SIG-M5 treated with dmso at 0.1 percent for 504 hours (cell line): ENCODE measurements at regions not wholly inside any gene's neighbourhood (a gene's known extent, or its start where the extent isn't known, plus 50 kb on each side); places are given as distances from the start of the nearest gene placed in this dataset.

Experiments
- DNase-seq: peaks from one replicate; lab custom pipeline; 2025; ENCODE audit not compliant: unreplicated experiment; lab: John Stamatoyannopoulos, UW

- DNase-seq: no peak
Observed at GRCh38 chr9:14399756-14400657, 86.1 kb upstream of the NFIB start.

DNA sequence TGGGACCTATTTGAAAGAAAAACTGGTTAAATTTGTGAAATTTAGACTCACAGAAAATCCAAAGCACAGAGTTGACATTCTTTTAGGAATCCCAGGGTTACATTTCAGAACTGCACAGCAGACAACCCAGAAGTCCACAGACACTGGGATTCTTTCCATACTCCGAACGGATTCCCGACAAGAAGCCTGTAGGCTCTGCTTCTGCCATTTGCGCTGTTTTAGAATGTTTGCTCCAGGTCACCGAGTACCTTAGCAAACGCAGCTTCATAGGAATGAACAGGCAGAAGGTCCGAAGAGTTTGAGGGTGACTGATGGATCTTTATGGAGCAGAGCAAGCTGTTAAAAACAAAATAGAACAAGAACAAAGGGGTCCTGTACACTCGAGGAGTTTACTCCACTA, 84.5 kb upstream of the NFIB start:
- no peak for DNase-seq

GRCh38 chr9:14396171-14396570, 82.2 kb upstream of the NFIB start:
- DNase-seq: no peak

GRCh38 chr9:14395317-14396082, 81.6 kb upstream of the NFIB start:
- no peak for DNase-seq

DNA sequence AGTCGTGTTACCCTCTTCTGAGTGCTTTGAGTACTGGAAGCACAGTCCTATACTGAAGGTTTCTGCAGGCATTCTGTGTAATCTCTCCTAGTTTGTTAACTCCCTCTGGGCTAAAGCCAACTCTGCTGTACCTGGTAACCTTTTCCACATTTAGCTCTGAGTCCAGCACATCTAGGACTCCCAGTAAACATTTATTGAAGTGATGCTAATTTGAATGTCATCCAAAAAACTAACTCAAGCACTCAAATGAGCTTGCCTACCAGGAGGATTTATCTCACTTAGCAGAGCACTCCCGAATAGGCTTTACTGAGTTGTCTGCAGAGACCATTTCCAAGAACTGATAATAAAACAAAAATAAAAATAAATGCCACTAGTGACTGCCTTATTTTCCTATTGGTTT, 79.5 kb upstream of the NFIB start:
- no peak for DNase-seq

GRCh38 chr9:14391620-14392019, 77.7 kb upstream of the NFIB start:
- DNase-seq: no peak

DNA sequence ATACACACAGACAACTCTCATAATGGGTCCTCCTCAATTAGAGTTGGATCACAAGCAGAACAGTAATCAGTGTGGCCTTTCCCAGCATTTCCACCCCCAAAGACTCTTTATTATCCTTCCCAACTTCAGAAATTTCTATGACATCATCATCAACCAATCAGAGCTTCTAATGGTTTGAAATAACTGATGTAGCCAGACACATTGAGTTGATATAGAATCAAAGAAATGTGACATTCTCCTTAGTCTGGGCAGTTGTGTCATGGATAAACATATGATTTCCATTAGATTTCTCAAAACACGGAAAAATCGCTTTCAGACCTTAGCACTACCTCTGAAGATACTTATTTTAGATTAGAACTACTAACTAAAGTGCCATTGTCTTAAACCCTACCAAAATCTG, 75.7 kb upstream of the NFIB start:
- no peak for DNase-seq

- no peak for DNase-seq
Observed at GRCh38 chr9:14389146-14389545, 75.2 kb upstream of the NFIB start.

GRCh38 chr9:14383773-14384172, 69.8 kb upstream of the NFIB start:
- DNase-seq: no peak

DNA sequence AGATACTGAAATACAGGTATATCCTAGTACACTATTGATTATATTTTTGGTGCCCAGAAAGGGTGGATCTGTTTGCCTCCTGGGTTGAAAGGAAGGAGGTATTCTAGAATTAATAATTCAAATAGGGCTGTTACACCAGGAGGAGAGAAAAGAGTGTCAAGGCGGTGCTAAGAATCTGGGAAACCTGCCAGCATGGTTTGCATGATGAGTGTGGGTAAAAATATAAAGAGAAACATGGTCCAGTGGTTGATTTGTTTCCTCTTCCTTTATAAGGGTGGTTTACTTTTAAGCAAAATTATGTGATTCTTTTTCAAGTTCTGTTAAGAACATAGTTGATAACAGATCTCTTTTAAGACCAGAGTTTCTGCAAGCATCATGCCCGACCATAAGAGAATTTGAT, 69.4 kb upstream of the NFIB start:
- DNase-seq: no peak

DNA sequence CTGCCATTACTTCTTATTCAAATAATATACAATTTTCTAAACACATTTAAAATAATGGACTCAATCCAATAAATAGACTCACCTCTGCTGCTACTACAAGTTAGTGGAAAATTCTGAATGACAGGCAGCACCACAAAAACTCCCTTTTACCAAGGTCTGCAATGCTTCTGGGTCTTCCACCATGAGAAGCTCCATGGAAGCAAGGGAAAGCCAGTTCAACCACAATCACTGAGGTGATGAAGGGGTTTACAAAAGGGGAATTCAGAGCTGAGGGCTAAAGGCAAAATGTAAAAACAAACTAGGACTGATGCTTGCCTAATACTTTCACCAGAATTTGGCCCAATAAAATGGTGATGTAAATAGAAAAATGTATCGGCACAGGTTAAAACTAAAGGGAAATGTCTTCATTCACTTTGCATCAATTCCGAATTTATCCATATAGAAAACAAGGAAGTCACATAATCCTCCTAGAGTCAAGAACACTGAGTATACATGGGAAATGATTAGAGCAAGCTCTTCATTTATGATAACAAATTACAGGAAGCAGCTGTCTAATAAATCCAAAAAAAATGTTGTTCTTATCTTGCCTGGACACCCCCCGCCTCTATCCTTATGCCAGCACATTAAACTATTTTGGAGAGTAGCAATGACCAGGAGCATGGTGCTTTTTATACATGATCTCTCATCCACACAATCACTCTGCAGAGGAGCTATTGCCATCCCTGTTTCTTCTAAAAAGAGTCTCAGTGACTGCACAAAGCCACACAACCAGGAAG, 66.3 kb upstream of the NFIB start:
- DNase-seq: no peak

DNA sequence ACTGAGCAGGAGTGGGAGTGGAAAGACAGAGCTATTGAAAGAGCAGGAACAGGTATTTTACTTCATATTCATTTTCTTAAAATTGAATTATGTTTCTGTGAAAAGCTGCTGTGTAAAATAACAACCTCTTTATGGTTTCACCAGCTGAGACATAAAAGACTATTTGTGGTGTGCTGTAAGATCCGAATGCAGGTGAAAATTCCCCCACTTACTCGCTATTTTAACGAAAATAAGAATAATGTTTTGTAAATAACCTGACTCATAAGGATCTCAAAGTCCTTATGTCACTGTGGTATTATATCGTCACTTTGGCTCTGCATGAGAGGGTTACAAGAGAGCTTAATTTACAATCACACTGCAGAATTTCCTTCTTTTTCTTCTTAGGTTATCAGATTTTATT, 65.3 kb upstream of the NFIB start:
- DNase-seq: no peak

- no peak for DNase-seq
Observed at GRCh38 chr9:14373706-14374105, 59.8 kb upstream of the NFIB start.

DNA sequence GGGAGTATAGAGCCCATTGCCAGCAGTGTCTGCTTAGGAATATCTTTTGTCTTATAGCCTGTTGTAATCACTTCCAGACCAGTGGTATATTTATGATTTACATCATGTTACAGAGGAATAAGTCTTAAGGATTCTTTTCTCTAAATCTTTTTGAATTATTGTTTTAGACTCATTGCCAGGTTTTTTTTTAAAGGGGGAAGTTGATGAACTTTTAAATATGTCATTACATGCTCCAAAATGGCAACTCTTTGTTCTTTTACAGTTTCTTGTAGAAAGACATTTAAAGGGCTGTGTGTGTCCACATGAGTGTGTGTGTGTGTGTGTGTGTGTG, 59.4 kb upstream of the NFIB start:
- DNase-seq: no peak

DNA sequence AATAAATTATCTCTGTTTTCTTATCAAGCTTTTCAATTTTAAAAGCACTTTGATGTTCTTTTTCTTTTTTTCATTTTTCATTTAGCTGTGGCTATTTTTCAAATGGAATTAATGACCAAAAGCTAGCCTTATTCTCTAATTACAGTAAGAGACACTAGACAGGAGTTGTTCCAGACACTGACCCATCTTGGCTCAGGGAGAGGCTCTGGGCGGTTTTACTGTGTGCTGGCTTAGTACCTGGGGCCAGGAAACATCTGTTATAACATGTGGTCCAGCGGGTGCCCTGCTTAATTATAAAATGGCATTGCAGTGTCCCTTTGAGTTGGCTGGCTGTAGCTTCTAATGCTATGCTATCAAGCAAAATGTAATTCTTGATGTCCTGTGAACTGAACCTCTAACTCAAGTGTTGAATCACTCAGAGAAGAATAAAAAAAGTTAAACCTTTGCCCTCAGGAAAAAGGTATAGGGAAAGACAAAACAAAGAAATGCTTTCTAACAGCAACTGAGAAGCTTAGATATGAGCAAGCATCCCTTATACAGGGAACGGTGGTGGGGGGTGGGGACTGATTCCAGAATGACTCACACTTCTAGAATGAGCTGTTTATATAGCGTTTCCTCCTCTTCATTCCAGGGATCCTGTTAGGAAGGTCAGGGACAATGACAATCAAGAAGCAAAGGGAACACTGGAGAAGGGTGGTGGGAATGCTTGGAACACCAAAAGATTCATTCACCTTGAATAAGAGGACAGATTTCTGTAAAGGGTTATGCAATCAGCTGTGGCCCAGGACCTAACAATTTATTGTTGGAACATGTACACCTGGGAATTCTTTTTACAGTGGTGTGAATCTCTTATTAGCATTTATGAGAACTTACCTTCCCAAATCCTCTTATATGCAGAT, 58.7 kb upstream of the NFIB start:
- DNase-seq: no peak

GRCh38 chr9:14369011-14369410, 55.1 kb upstream of the NFIB start:
- DNase-seq: no peak

- DNase-seq: no peak
Observed at GRCh38 chr9:14366076-14366475, 52.1 kb upstream of the NFIB start.

DNA sequence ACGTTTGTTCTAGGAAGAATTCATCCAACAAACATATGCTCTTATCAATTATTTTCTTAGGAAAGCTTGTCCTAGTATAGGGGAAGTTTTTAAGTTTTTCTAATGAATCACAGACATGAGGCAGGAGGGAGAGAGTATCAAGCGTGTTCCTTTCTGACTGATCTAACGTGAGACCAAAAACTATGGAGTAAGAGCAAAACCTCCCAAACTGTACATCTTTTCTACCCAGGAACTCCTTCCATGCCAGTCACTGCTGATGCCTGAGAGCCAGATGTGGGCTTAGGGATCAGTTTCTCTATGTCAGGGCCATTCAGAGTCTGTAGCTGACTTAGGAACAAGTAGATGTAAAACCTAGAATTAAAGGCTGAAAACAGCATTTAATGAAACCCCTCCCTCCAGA, 51.7 kb upstream of the NFIB start:
- DNase-seq: no peak
